ENCODE measurements at regions not wholly inside any gene's neighbourhood (a gene's known extent, or its start where the extent isn't known, plus 50 kb on each side); places are given as distances from the start of the nearest gene placed in this dataset.

DNA sequence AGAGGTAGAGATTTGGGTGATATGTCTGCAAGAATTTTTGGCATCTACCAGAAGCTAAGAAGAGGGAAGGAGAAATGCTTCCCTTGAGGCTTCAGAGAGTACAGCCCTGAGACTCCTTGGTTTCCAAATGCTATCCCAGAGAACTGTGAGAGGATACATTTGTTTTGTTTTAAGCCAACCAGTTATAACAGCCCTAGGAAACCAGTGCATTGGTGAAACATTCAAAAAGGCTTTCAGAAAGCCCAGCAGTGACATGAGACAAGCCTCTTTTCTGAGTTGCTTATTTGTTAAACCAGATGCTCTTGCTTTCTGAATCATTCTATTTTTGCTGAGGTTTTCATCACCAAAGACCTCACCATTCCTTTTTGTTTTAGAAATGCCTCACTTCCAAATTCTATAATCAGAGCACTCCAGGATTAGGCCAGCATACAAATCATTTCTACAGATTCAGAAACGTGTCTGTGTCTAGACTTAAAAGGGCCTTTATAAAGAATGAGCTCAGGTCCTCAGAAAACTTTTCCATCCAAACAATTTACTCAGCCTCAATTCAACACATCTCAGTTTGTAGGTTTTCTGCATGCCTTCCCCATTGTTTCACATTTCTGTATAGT is 1617.8 kb upstream of the FLRT2 start:
- no peak for TF ChIP-seq EZH2 (IDR thresholded peaks at IDR 0.05; ENCODE audit: borderline replicate concordance, low read depth, low read length, severe bottlenecking)
- TF ChIP-seq, protein P1, sequence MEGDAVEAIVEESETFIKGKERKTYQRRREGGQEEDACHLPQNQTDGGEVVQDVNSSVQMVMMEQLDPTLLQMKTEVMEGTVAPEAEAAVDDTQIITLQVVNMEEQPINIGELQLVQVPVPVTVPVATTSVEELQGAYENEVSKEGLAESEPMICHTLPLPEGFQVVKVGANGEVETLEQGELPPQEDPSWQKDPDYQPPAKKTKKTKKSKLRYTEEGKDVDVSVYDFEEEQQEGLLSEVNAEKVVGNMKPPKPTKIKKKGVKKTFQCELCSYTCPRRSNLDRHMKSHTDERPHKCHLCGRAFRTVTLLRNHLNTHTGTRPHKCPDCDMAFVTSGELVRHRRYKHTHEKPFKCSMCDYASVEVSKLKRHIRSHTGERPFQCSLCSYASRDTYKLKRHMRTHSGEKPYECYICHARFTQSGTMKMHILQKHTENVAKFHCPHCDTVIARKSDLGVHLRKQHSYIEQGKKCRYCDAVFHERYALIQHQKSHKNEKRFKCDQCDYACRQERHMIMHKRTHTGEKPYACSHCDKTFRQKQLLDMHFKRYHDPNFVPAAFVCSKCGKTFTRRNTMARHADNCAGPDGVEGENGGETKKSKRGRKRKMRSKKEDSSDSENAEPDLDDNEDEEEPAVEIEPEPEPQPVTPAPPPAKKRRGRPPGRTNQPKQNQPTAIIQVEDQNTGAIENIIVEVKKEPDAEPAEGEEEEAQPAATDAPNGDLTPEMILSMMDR (IDR thresholded peaks at IDR 0.05; ENCODE audit: extremely low read depth in 1 of 2, insufficient read depth in 1 of 2, low read depth in 1 of 2, low read length in 2 of 2) = no peak
- TF ChIP-seq MYC (IDR thresholded peaks at IDR 0.05; ENCODE audit: low read depth, low read length) = no peak
- no peak for TF ChIP-seq POLR2A (IDR thresholded peaks at IDR 0.05; ENCODE audit: low read depth, low read length)
